HUES64 (cell line): ENCODE measurements at regions not wholly inside any gene's neighbourhood (a gene's known extent, or its start where the extent isn't known, plus 50 kb on each side); places are given as distances from the start of the nearest gene placed in this dataset.

Source experiments
- H3K27ac ChIP-seq: 2 replicates; pipeline ENCODE4 v1.7.0; 2013; ENCODE audit warnings: low read depth, low read length, inconsistent platforms
- H3K27me3 ChIP-seq: 2 replicates; pipeline ENCODE4 v1.6.1; 2013; ENCODE audit warnings: mild to moderate bottlenecking, low read length; ENCODE audit not compliant: insufficient read depth
- H3K36me3 ChIP-seq: 2 replicates; pipeline ENCODE4 v1.6.1; 2013; ENCODE audit warnings: mild to moderate bottlenecking, low read length; ENCODE audit not compliant: insufficient read depth
- H3K4me1 ChIP-seq: 2 replicates; pipeline ENCODE4 v1.6.1; 2013; ENCODE audit warnings: mild to moderate bottlenecking, low read length, moderate library complexity; ENCODE audit not compliant: insufficient read depth
- H3K4me3 ChIP-seq: 2 replicates; pipeline ENCODE4 v1.5.1; 2013; ENCODE audit warnings: mild to moderate bottlenecking, low read length, moderate library complexity
- H3K9ac ChIP-seq: 2 replicates; pipeline ENCODE4 v1.6.1; 2013; ENCODE audit warnings: mild to moderate bottlenecking, low read depth, low read length
- H3K9me3 ChIP-seq: 2 replicates; pipeline ENCODE4 v1.6.1; 2013; ENCODE audit warnings: low read depth, low read length; ENCODE audit not compliant: insufficient read depth
- WGBS: fragments of 150-250, 120-280 bp; methylation state at CpG from one replicate; pipeline ENCODE4 v1.1.7; 2013; ENCODE audit warnings: missing lambda C conversion rate; 5-methylcytosine and 5-hydroxymethylcytosine counted together

DNA sequence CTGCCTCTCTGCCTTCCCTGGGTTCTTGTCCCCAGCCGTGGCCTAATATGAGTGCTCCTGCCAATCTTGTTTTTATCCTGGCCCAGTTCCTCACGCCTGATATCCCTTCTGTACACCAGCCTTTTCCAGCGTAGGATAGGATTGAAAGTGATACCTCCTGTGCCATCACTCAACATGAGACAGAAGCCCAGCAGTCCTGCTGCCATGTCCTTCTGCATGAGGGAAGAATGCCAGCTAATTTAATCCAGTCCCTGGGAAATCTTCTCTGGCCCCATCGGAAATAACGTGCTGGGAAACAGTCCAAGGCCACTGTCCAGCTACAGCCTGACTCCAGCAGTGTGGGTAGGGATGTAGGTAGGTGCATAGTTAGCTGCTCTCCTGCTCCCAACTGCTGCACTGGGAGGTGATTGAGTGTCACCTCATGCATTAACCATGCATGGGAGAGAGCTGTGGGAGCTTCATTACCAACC, 92.0 kb upstream of the TPM1 start:
- no peak overlapping the region for H3K4me3 ChIP-seq
- H3K27me3 ChIP-seq, result no peaks in the 10 kb centered on the region
- no peaks in the 10 kb centered on the region for H3K9me3 ChIP-seq
- no peak overlapping the region for H3K9ac ChIP-seq
- 94% methylated on average over 5 of the region's 5 CpGs for WGBS
- H3K36me3 ChIP-seq, result no peaks in the 10 kb centered on the region
- no peaks in the 10 kb centered on the region for H3K4me1 ChIP-seq
- H3K27ac ChIP-seq, result no peak overlapping the region

DNA sequence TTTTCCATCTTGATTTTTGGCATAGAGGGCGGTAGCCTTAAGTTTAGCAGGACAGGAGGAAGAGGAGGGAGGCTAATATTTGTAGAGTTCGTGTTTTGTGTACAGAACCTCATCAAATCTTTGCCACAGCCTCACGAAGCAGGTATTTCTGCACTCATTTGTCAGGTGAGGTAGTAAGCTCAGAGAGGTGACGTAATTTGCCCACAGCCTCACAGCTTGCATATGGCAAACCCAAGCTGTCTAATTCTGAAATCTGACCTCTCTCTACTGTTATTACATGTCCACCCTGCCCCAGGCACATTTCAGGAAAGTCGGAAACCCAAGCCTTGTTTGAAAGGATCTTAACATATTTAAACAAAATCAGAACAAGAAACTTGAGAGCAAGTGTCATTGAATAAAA, 91.1 kb upstream of the TPM1 start:
- no peak overlapping the region for H3K4me3 ChIP-seq
- H3K9ac ChIP-seq, result no peak overlapping the region
- H3K36me3 ChIP-seq, result no peaks in the 10 kb centered on the region
- no peaks in the 10 kb centered on the region for H3K9me3 ChIP-seq
- no peak overlapping the region for H3K27ac ChIP-seq
- 93% methylated on average over 5 of the region's 5 CpGs for WGBS
- H3K4me1 ChIP-seq, result no peaks in the 10 kb centered on the region
- no peaks in the 10 kb centered on the region for H3K27me3 ChIP-seq

DNA sequence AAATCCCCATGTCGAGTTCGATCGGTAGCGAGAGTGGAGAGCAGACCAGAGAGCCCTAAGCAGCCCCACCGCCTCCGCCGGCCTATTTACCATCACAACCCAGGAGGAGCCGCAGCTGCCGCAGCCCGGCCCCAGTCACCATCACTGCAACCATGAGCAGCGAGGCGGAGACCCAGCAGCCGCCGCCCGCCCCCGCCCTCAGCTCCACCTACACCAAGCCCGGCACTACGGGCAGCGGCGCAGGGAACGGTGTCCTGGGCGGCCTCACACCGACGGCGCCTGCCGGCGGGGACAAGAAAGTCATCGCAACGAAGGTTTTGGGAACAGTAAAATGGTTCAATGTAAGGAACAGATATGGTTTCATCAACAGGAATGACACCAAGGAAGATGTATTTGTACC, 89.5 kb upstream of the TPM1 start:
- Histone ChIP-seq H3K27me3 (no peaks in the 10 kb centered on the region), H3K4me1 (no peaks in the 10 kb centered on the region), H3K9me3 (no peaks in the 10 kb centered on the region), H3K36me3 (no peaks in the 10 kb centered on the region), H3K9ac (no peak overlapping the region), H3K27ac (no peak overlapping the region), H3K4me3 (no peak overlapping the region)
- 92% methylated on average over 29 of the region's 29 CpGs for WGBS

DNA sequence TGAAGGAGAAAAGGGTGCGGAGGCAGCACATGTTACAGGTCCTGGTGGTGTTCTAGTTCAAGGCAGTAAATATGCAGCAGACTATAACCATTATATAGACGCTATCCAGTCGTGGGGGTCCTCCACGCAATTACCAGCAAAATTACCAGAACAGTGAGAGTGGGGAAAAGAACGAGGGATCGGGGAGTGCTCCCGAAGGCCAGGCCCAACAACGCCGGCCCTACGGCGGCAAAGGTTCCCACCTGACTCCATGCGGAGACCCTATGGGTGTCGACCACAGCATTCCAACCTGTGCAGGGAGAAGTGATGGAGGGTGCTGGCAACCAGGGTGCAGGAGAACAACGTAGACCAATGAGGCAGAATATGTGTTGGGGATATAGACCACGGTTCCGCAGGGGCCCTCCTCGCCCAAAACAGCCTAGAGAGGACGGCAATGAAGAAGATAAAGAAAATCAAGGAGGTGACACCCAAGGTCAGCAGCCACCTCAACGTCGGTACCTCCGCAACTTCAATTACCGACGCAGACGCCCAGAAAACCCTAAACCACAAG, 89.0 kb upstream of the TPM1 start:
- H3K27me3 ChIP-seq, result no peaks in the 10 kb centered on the region
- no peaks in the 10 kb centered on the region for H3K9me3 ChIP-seq
- 96% methylated on average over 24 of the region's 24 CpGs for WGBS
- no peak overlapping the region for H3K27ac ChIP-seq
- H3K4me3 ChIP-seq, result no peak overlapping the region
- no peaks in the 10 kb centered on the region for H3K36me3 ChIP-seq
- no peaks in the 10 kb centered on the region for H3K4me1 ChIP-seq
- no peak overlapping the region for H3K9ac ChIP-seq

DNA sequence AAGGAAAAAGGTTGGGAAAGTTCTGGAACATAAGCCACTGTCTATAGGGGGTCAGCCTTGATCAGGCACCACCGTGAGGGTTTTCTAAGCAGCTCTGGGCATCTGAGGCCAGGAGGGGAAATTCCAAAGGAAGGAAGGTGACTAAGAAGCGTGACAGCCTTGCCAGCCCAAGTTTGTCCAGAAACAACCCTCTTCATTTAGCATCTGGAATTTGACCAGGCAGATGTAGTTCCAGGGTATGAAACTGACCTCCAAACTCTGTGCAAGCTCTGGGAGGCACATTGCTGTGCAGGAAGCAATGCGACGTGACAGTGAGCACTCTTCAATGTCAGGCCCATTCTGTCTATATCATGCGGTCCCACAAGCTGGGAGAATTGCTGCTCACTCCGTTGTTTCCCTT, 85.4 kb upstream of the TPM1 start:
- Histone ChIP-seq H3K36me3 (no peaks in the 10 kb centered on the region), H3K4me3 (no peak overlapping the region), H3K9ac (no peak overlapping the region), H3K27me3 (no peaks in the 10 kb centered on the region), H3K4me1 (no peaks in the 10 kb centered on the region), H3K9me3 (no peaks in the 10 kb centered on the region), H3K27ac (no peak overlapping the region)
- WGBS, result 89% methylated on average over 6 of the region's 6 CpGs

DNA sequence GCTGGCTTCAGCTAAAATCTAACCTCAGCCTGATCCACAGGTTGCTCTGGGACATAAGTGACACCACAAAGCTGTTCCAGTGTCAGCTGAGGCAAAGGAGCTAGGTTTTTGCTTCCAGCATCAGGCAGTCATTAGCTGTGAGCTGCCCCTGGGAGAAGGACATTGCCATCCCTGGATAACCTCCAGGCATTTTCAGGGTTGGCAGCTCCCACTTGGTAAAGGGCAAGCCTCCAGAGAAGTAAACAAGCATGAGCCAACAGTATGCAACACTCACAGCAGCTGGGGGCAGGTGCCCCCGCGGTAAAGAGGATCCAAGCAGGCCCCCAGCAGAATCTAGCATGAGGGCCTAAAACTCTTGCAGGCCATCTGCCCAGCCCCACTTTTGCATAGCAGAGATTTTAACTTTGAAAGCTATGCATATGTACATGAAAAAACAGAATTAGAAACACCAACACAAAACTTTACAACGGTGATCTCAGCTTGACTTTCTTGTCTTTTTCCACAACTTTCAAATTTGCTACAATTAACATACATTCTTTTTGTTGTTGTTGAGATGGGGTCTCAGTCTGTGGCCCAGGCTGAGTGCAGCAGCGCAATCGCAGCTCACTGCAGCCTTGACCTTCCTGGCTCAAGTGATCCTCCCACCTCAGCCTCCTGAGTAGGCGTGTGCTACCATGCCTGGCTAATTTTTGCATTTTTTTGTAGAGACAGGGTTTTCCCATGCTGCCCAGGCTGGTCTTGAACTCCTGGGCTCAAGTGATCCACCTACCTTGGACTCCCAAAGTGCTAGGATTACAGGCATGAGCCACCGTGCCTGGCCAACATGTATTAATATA, 83.8 kb upstream of the TPM1 start:
- no peaks in the 10 kb centered on the region for H3K27me3 ChIP-seq

DNA sequence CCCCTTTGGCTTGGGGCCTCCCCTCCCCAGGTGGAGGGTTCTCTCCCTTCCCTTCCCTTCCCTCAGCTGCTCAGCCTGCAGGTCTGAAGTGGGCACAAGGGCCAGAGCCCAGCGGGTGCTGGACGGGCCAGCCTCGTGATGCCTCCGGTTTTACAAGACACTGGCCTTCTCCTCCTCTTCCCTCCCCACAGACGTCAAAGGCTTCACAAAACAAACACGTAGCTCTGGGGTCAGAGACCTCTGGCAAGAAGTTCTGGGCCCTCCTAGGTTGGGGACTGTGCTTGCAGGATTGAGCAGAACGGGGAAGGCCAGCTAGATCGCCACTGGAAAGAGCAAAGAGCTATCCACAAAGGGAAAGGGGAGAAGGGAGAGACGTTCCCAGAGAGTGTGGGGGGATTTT, 81.4 kb upstream of the TPM1 start:
- H3K4me1 ChIP-seq, result no peaks in the 10 kb centered on the region
- H3K9me3 ChIP-seq, result no peaks in the 10 kb centered on the region
- no peak overlapping the region for H3K27ac ChIP-seq
- H3K36me3 ChIP-seq, result no peaks in the 10 kb centered on the region
- WGBS, result 89% methylated on average over 9 of the region's 9 CpGs
- no peak overlapping the region for H3K9ac ChIP-seq
- H3K27me3 ChIP-seq, result no peaks in the 10 kb centered on the region
- no peak overlapping the region for H3K4me3 ChIP-seq

More for the DNA sequence above, 83.8 kb upstream of the TPM1 start:
- no peaks in the 10 kb centered on the region for H3K4me1 ChIP-seq
- no peak overlapping the region for H3K27ac ChIP-seq
- 67% methylated on average over 6 of the region's 7 CpGs for WGBS
- no peak overlapping the region for H3K4me3 ChIP-seq
- no peak overlapping the region for H3K9ac ChIP-seq
- no peaks in the 10 kb centered on the region for H3K36me3 ChIP-seq
- H3K9me3 ChIP-seq, result no peaks in the 10 kb centered on the region

DNA sequence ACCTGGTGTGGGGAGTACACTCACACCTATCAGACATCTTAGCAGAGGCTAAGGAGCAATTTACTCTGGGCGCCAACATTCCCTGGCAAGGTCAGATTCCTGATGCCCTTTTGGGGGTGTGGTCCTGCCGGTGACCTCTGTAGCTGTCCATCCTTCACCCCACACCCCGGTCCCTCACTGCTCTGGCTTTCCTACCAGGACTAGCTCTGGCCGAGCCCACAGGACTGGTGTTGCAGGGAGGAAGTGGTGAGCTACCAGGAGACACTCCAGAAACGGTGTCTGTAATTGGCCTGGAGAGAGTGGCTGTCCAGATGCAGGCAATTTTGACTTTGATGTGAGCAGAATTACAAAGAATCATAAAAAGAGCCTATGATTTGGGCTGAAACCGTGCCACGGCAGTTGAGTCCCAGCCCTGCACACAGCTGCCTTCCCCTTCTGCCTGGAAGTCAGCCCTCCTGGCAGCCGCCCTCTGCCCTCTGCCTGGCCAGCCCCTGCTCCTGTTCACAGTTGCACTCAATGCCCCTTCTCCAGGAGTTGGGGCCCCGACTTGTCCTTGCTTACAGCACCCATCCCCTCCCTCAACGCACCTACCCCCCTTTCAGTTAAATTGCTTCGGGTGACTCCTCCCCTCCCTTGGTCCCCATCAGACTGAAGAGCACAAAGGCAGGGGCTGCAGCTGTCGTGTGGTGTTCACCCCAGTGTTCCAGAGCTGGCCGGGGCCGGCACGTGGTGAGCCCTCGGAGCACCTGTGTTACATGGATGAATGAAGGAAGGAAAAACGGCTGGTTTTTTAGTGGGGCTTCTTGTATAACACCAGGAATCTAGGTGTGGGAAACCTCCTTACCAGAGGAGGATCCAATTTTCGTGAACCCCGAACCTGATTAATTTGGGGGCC, 80.2 kb upstream of the TPM1 start:
- Histone ChIP-seq H3K4me3 (no peak overlapping the region), H3K27me3 (no peaks in the 10 kb centered on the region), H3K9ac (no peak overlapping the region), H3K36me3 (no peaks in the 10 kb centered on the region), H3K9me3 (no peaks in the 10 kb centered on the region), H3K4me1 (no peaks in the 10 kb centered on the region), H3K27ac (no peak overlapping the region)
- WGBS, result 89% methylated on average over 17 of the region's 19 CpGs

DNA sequence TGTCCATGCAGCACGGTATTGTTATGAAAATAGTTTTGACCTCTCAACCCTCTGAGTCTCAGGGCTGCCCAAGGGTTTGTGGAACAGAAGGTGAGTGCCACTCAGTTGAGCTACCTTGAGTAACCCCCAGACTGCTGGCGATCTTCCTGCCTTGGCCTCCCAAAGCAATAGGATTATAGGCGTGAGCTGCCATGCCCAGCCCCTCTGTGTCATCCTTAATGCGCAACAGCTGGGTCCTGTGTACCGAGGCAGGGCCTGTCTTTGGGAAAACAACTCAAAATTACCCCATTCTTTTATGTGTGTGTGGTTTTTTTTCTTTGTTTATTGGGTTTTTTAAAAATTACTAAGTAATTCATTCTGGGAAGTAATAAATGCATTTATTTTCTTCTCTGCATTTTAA, 78.3 kb upstream of the TPM1 start:
- H3K4me3 ChIP-seq, result no peak overlapping the region
- H3K27ac ChIP-seq, result no peak overlapping the region
- no peaks in the 10 kb centered on the region for H3K36me3 ChIP-seq
- no peak overlapping the region for H3K9ac ChIP-seq
- H3K9me3 ChIP-seq, result no peaks in the 10 kb centered on the region
- WGBS, result 94% methylated on average over 4 of the region's 5 CpGs
- peaks cover 6% of the 10 kb centered on the region for H3K4me1 ChIP-seq
- H3K27me3 ChIP-seq, result no peaks in the 10 kb centered on the region

DNA sequence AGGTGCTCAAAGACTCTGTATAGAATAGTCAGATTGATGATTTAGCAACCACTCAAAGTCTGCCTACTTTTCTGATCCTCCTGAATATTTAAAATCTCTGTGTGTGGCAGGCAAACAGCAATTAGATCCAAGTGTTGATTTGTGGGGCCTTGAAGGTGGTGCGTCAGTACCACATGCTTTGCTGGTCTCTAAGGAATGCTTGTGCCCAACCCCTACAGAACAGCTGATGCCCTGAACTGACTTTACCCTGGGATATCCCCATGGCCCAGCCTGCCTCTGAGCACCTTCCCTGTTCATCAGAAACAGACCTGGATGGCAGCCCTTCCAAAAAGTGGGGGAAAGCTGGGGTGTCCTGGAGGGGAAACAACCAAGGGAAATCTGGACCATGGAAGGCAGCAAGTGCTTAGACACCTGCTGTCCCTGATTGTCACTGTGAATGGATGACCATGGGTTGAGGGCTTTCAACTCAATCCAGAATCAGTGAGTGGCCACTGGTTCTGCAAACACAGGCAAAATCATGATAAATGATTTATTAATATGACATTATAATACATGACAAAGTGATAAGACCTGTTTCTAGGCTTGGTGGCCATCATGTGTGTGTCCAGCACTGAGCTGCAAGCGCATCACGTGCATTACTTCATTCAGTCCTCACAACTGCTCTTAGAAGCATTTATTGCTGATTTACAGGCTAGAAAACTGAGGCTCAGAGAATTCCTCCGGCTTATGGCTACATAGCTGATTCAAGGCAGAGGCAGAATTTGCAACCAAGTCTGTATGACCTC, 76.1 kb upstream of the TPM1 start:
- WGBS, result 93% methylated on average over 4 of the region's 4 CpGs
- no peak overlapping the region for H3K27ac ChIP-seq

More for the DNA sequence above, 76.1 kb upstream of the TPM1 start:
- Histone ChIP-seq H3K4me3 (no peak overlapping the region), H3K27me3 (no peaks in the 10 kb centered on the region), H3K4me1 (peaks cover 6% of the 10 kb centered on the region), H3K36me3 (no peaks in the 10 kb centered on the region), H3K9me3 (no peaks in the 10 kb centered on the region), H3K9ac (no peak overlapping the region)
